ENCODE measurements at regions not wholly inside any gene's neighbourhood (a gene's known extent, or its start where the extent isn't known, plus 50 kb on each side); places are given as distances from the start of the nearest gene placed in this dataset. TPM values are rescaled to one million over a fixed set of nuclear protein-coding genes. Genes with fewer than 3 reads are reported as not detected.
"Not testable (repeated sequence)": the region's sequence is repeated elsewhere in the genome, so short reads cannot be mapped to it uniquely, and the experiment has no call there.

GRCh38 chr6:119407156-119407555 is 57.6 kb upstream of the MAN1A1 start:
- TF ChIP-seq CTCF (IDR thresholded peaks at IDR 0.05), result no peak
- no peak overlapping the region for H3K4me3 ChIP-seq
- no peaks in the 10 kb centered on the region for H3K36me3 ChIP-seq (ENCODE audit: low read depth)
- H3K4me1 ChIP-seq (ENCODE audit: low read depth), result no peaks in the 10 kb centered on the region
- ATAC-seq (no peak), DNase-seq (no peak)
- intact Hi-C loops (cut with DNase I, micrococcal nuclease), result no loop called here
- peaks cover 3% of the 10 kb centered on the region for H3K9me3 ChIP-seq

- H3K36me3 ChIP-seq (ENCODE audit: low read depth); intact Hi-C loops (cut with DNase I, micrococcal nuclease); ATAC-seq; H3K4me1 ChIP-seq (ENCODE audit: low read depth); H3K9me3 ChIP-seq; H3K4me3 ChIP-seq; DNase-seq: not testable (repeated sequence)
These were observed 55.6 kb upstream of the MAN1A1 start for GRCh38 chr6:119405114-119405513.

Small RNA genes lying in the stretch of these regions (microRNA-seq; reads per million reads assigned to microRNA genes)
- gene MIR3144, result not detected
